KMS-11 (cell line): ENCODE measurements at regions not wholly inside any gene's neighbourhood (a gene's known extent, or its start where the extent isn't known, plus 50 kb on each side); places are given as distances from the start of the nearest gene placed in this dataset.

Experiments used
- H2AFZ ChIP-seq: fragments of 200-600 bp; sonication (generic); 2 replicates; pipeline ENCODE4 v1.6.1; 2016; ENCODE audit warnings: antibody characterized with exemption, mixed run types, low read depth
- H3K27ac ChIP-seq: fragments of 200-600 bp; sonication (generic); 2 replicates; pipeline ENCODE4 v1.6.1; 2016; ENCODE audit warnings: mild to moderate bottlenecking, mixed run types
- H3K27me3 ChIP-seq: fragments of 200-600 bp; sonication (generic); 2 replicates; pipeline ENCODE4 v1.6.1; 2017; ENCODE audit warnings: mild to moderate bottlenecking, low read depth, mixed run types, moderate library complexity; ENCODE audit not compliant: insufficient read depth
- H3K36me3 ChIP-seq: fragments of 200-600 bp; sonication (generic); 2 replicates; pipeline ENCODE4 v1.6.1; 2017; ENCODE audit warnings: mild to moderate bottlenecking, mixed run types; ENCODE audit not compliant: insufficient read depth
- H3K4me1 ChIP-seq: fragments of 200-600 bp; sonication (generic); 2 replicates; pipeline ENCODE4 v1.6.1; 2016; ENCODE audit warnings: mild to moderate bottlenecking, low read depth, mixed run types; ENCODE audit not compliant: poor library complexity, severe bottlenecking
- H3K4me2 ChIP-seq: fragments of 200-600 bp; sonication (generic); 2 replicates; pipeline ENCODE4 v1.7.0; 2016; ENCODE audit warnings: mild to moderate bottlenecking, mixed run types
- H3K4me3 ChIP-seq: fragments of 200-600 bp; sonication (generic); IDR thresholded peaks from 2 replicates; pipeline ENCODE4 v1.6.1; 2017; ENCODE audit warnings: low read depth, low read length, mixed read lengths; ENCODE audit not compliant: insufficient read depth
- H3K79me2 ChIP-seq: fragments of 200-600 bp; sonication (generic); 2 replicates; pipeline ENCODE4 v1.6.1; 2016; ENCODE audit warnings: low read depth, mixed run types; ENCODE audit not compliant: insufficient read depth
- H3K9ac ChIP-seq: fragments of 200-600 bp; sonication (generic); 2 replicates; pipeline ENCODE4 v1.6.1; 2016; ENCODE audit warnings: mild to moderate bottlenecking, mixed run types
- H4K20me1 ChIP-seq: fragments of 200-600 bp; sonication (generic); 2 replicates; pipeline ENCODE4 v1.6.1; 2016; ENCODE audit warnings: mild to moderate bottlenecking, mixed run types; ENCODE audit not compliant: insufficient read depth
- TF ChIP-seq, protein P1 (sequence below): fragments of 200-600 bp; sonication (generic); conservative IDR thresholded peaks from 2 replicates; pipeline ENCODE4 v1.6.1; 2017; ENCODE audit warnings: low read depth, mild to moderate bottlenecking, antibody characterized with exemption, low read length, moderate library complexity, mixed read lengths

DNA sequence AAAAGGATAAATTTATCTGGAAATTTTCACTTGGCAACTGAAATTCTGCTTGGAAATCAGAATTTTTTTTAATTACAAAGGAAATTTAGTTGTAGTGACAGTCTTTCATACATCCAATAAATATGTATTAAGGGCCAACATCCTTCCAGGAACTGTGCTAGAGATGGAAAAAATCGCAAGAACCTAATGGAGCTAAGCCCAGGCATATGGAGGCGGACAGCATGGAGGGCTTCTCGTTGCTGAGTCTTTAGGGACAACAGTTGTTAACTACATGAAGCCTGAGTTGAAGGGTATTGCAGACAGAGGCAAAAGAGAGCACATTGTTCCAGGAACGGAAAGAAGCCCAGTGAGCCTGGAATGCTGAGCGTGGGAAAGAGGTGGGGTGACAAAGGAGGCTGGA, 208.9 kb downstream of the IBTK start:
- Histone ChIP-seq H2AFZ (no peak overlapping the region), H3K4me1 (no peaks in the 10 kb centered on the region), H3K9ac (no peak overlapping the region), H3K4me3 (no peak overlapping the region), H3K27me3 (no peaks in the 10 kb centered on the region), H3K27ac (no peak overlapping the region), H3K36me3 (no peaks in the 10 kb centered on the region), H3K79me2 (no peaks in the 10 kb centered on the region), H4K20me1 (no peaks in the 10 kb centered on the region), H3K4me2 (no peak overlapping the region)
- TF ChIP-seq, protein P1, sequence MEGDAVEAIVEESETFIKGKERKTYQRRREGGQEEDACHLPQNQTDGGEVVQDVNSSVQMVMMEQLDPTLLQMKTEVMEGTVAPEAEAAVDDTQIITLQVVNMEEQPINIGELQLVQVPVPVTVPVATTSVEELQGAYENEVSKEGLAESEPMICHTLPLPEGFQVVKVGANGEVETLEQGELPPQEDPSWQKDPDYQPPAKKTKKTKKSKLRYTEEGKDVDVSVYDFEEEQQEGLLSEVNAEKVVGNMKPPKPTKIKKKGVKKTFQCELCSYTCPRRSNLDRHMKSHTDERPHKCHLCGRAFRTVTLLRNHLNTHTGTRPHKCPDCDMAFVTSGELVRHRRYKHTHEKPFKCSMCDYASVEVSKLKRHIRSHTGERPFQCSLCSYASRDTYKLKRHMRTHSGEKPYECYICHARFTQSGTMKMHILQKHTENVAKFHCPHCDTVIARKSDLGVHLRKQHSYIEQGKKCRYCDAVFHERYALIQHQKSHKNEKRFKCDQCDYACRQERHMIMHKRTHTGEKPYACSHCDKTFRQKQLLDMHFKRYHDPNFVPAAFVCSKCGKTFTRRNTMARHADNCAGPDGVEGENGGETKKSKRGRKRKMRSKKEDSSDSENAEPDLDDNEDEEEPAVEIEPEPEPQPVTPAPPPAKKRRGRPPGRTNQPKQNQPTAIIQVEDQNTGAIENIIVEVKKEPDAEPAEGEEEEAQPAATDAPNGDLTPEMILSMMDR: no peak

DNA sequence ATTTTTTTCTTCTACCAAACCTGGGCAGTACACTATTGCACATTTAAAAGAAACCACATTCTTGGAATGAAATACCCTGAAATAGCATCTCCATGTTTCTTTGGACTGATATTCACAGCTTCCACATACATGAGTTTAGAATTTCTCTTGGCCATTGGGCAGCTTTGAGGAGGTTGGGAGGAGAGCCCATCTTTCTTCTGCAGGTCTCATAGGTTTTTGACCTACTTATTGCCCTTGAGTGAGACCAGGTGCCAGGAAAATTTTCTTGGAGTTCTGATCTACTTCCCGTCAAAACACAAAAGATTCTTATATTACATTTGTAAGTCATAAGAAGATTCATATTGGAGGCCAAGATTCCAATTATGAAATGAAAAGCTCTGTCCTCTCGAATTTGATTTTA, 212.0 kb downstream of the IBTK start:
- Histone ChIP-seq H3K27ac (no peak overlapping the region), H4K20me1 (no peaks in the 10 kb centered on the region), H3K9ac (no peak overlapping the region), H3K27me3 (no peaks in the 10 kb centered on the region), H3K4me2 (no peak overlapping the region), H2AFZ (no peak overlapping the region), H3K4me3 (no peak overlapping the region), H3K36me3 (no peaks in the 10 kb centered on the region), H3K4me1 (no peaks in the 10 kb centered on the region), H3K79me2 (no peaks in the 10 kb centered on the region)
- TF ChIP-seq, protein P1: no peak

DNA sequence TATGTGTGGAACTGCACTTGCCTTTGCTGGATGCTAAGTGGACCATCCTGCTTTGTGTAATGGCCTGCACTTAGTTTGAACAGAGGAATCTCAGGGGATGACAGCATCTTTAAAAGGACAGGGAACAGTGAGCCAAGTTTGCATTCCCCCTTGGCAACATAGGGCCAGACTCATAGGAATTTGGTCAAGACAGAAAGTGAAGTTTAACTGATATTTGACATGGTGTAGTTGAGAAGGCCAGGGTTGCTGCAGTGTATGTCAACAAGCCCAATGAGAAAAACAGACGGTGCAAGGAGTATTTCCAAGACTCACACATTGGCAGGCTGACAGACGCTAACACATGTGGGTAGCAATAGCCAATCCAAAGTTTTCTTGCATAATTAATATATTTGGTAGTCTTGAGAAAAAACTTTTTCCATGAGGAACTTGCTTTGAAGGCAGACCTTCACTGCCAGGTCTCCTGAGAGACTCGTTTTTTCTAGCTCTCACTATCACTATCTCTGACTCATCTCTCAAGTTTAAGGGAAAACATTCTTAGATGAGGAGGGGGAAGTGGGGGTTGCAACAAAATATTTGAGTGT, 213.8 kb downstream of the IBTK start:
- no peak overlapping the region for H3K4me2 ChIP-seq
- H3K36me3 ChIP-seq: no peaks in the 10 kb centered on the region
- H2AFZ ChIP-seq: no peak overlapping the region
- H3K27me3 ChIP-seq: no peaks in the 10 kb centered on the region
- TF ChIP-seq, protein P1: no peak
- no peaks in the 10 kb centered on the region for H3K79me2 ChIP-seq
- H3K4me3 ChIP-seq: no peak overlapping the region
- H3K4me1 ChIP-seq: no peaks in the 10 kb centered on the region
- H4K20me1 ChIP-seq: no peaks in the 10 kb centered on the region
- H3K9ac ChIP-seq: no peak overlapping the region
- no peak overlapping the region for H3K27ac ChIP-seq

DNA sequence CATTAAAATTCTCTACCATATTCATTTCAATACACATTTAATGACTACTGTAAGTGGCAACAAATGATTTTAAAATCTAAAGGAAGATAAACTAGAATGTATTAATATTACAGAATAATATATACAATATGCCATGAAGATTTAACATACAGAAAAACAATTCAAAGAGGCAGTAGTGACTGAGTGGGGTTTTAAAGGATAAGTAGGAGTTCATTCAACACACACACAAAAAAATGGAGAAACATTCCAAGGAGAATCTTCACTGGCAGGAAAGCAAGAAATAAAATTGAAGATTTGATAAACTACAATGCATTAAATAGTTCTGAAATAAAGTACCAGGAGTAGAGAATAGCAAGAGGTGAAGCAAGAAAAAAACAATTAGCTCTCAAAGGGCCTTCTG, 215.1 kb downstream of the IBTK start:
- no peaks in the 10 kb centered on the region for H3K27me3 ChIP-seq
- H4K20me1 ChIP-seq: no peaks in the 10 kb centered on the region
- TF ChIP-seq, protein P1: no peak
- H3K79me2 ChIP-seq: no peaks in the 10 kb centered on the region
- H3K4me3 ChIP-seq: no peak overlapping the region
- H3K4me2 ChIP-seq: no peak overlapping the region
- H3K36me3 ChIP-seq: no peaks in the 10 kb centered on the region
- H3K4me1 ChIP-seq: no peaks in the 10 kb centered on the region
- H3K9ac ChIP-seq: no peak overlapping the region
- no peak overlapping the region for H3K27ac ChIP-seq
- no peak overlapping the region for H2AFZ ChIP-seq
